Tibial nerve (tissue), 4 donors: ENCODE measurements at regions not wholly inside any gene's neighbourhood (a gene's known extent, or its start where the extent isn't known, plus 50 kb on each side); places are given as distances from the start of the nearest gene placed in this dataset.

Experiments used
- DNase-seq, 2 donors: peaks; one replicate each; pipeline ENCODE4 v3.0.0-alpha.2; 2019; ENCODE audit warnings: low spot score in 2 of 2
- H3K27ac ChIP-seq, 4 donors: fragments of 200-600 bp; sonication (generic) in 3 of 4; one replicate each; pipeline ENCODE4 v1.5.1; 2017 to 2019; ENCODE audit warnings: mild to moderate bottlenecking in 1 of 4
- H3K27me3 ChIP-seq, 2 donors: fragments of 200-600 bp; sonication (generic) in 1 of 2; one replicate each; pipeline versions ENCODE4 v1.5.1 to v1.6.0; 2017 to 2019
- H3K36me3 ChIP-seq, 3 donors: fragments of 200-600 bp; sonication (generic); one replicate each; pipeline ENCODE4 v1.5.1; 2018 to 2019
- H3K4me1 ChIP-seq, 4 donors: fragments of 200-600 bp; sonication (generic) in 3 of 4; one replicate each; pipeline ENCODE4 v1.5.1; 2017 to 2019
- H3K4me3 ChIP-seq, 4 donors: fragments of 200-600 bp; sonication (generic) in 3 of 4; one replicate each; pipeline ENCODE4 v1.5.1; 2017 to 2019; ENCODE audit warnings: mild to moderate bottlenecking in 1 of 4, moderate library complexity in 1 of 4
- H3K9me3 ChIP-seq, 4 donors: fragments of 200-600 bp; sonication (generic) in 3 of 4; one replicate each; pipeline ENCODE4 v1.5.1; 2017 to 2019
- EP300 ChIP-seq, 2 donors: sonication (generic); formaldehyde crosslinking; IDR thresholded peaks; one replicate each; pipeline ENCODE4 v1.6.1; 2017; ENCODE audit warnings: antibody characterized with exemption in 2 of 2, mild to moderate bottlenecking in 1 of 2
- POLR2A ChIP-seq, 2 donors: fragments of 450-650 bp; IDR thresholded peaks; one replicate each; pipeline ENCODE4 v1.6.1; 2017; ENCODE audit warnings: antibody characterized with exemption in 2 of 2, mild to moderate bottlenecking in 2 of 2, moderate library complexity in 2 of 2
- WGBS, 2 donors: methylation state at CpG; one replicate each; pipeline ENCODE4 v1.1.5; 2018; 5-methylcytosine and 5-hydroxymethylcytosine counted together
- TF ChIP-seq, protein P1 (sequence below), 5 experiments: fragments of 200-600 bp in 3 of 5; fragments of 450-650 bp in 2 of 5; sonication (generic) in 3 of 5; IDR thresholded peaks; one replicate each; pipeline ENCODE4 v1.5.1; 2016 to 2019; ENCODE audit warnings: antibody characterized with exemption in 5 of 5, mild to moderate bottlenecking in 3 of 5, moderate library complexity in 2 of 5

DNA sequence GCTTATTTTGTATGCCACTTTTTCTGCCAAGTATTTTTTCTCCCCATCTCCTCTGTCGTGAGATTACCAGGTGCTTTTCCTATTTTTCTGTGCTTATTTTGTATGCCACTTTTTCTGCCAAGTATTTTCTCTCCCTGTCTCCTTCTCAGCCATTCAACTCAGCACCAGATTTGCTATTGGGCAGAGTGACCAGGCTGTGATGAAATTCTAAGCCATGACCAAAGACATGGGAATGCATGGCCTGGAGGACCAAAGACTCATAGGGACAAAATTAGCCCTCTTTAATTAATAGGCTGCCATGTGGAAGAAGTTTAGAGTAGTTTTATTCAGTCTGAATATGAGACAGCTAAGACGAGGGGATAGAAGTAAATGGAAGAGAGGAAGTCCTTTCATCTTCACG, 257.4 kb downstream of the SQOR start:
- DNase-seq, result no peak
- Histone ChIP-seq H3K9me3 (no peaks in the 10 kb centered on the region), H3K4me1 (no peaks in the 10 kb centered on the region), H3K36me3 (no peaks in the 10 kb centered on the region), H3K27ac (peak overlapping the region in 1 of 4 donors; percentile 51), H3K27me3 (no peaks in the 10 kb centered on the region), H3K4me3 (no peak overlapping the region)
- WGBS, 2 donors, result 49 to 52% methylated on average over 3 of the region's 3 CpGs
- TF ChIP-seq, protein P1, sequence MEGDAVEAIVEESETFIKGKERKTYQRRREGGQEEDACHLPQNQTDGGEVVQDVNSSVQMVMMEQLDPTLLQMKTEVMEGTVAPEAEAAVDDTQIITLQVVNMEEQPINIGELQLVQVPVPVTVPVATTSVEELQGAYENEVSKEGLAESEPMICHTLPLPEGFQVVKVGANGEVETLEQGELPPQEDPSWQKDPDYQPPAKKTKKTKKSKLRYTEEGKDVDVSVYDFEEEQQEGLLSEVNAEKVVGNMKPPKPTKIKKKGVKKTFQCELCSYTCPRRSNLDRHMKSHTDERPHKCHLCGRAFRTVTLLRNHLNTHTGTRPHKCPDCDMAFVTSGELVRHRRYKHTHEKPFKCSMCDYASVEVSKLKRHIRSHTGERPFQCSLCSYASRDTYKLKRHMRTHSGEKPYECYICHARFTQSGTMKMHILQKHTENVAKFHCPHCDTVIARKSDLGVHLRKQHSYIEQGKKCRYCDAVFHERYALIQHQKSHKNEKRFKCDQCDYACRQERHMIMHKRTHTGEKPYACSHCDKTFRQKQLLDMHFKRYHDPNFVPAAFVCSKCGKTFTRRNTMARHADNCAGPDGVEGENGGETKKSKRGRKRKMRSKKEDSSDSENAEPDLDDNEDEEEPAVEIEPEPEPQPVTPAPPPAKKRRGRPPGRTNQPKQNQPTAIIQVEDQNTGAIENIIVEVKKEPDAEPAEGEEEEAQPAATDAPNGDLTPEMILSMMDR (IDR thresholded peaks at IDR 0.05), result no peak
- TF ChIP-seq EP300 (IDR thresholded peaks at IDR 0.05), result peak in 1 of 2 donors; percentile 1
- TF ChIP-seq POLR2A (IDR thresholded peaks at IDR 0.05), result no peak

DNA sequence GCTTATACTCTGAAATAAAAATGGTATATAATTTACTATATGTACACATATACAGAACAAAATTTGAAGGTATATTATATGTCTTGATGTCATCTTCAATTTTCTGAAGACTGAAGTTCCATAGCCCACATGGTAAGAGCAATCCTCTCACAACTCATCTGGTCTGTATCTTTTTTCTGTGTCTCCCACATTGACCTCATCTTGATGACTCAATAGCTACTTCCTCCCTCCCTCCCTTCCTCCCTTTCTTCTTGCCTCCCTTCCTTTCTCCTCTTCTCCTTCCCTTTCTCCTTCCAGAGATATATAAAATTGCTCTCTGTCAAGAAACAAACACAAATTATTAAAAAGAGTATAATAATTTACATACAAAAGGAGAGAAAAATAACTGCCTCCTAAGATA, 268.5 kb downstream of the SQOR start:
- TF ChIP-seq POLR2A (IDR thresholded peaks at IDR 0.05) (no peak), EP300 (IDR thresholded peaks at IDR 0.05) (no peak)
- TF ChIP-seq, protein P1 (IDR thresholded peaks at IDR 0.05), result no peak
- Histone ChIP-seq H3K36me3 (no peaks in the 10 kb centered on the region), H3K4me1 (no peaks in the 10 kb centered on the region), H3K27me3 (no peaks in the 10 kb centered on the region), H3K9me3 (peaks cover 0 to 3% (median 0%) of the 10 kb centered on the region in 4 donors), H3K27ac (no peak overlapping the region), H3K4me3 (no peak overlapping the region)
- DNase-seq, result no peak

DNA sequence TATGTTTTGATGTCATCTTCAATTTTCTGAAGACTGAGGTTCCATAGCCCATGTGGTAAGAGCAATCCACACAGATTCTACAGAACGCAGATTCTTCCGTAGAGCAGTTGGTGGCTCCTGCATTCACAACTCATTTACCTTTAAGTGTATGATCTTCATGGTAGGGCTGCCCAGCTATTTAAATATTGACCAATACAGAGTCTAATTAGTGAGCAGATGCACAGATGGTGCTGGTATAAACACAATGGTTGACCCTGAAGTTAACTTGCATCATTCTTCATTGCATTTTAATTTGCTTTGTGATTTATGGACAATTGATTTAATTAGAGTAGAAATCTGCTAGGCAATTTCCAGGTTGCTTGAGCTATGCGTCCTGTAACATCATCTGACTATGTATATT, 269.2 kb downstream of the SQOR start:
- Histone ChIP-seq H3K9me3 (peaks cover 0 to 10% (median under 1%) of the 10 kb centered on the region in 4 donors), H3K4me3 (no peak overlapping the region), H3K27me3 (no peaks in the 10 kb centered on the region), H3K36me3 (no peaks in the 10 kb centered on the region), H3K27ac (no peak overlapping the region), H3K4me1 (no peaks in the 10 kb centered on the region)
- WGBS, 2 donors, result 92 to 94% methylated on average over 3 of the region's 3 CpGs
- DNase-seq, result no peak
- no peak for TF ChIP-seq EP300 (IDR thresholded peaks at IDR 0.05)
- TF ChIP-seq, protein P1 (IDR thresholded peaks at IDR 0.05), result no peak
- no peak for TF ChIP-seq POLR2A (IDR thresholded peaks at IDR 0.05)

DNA sequence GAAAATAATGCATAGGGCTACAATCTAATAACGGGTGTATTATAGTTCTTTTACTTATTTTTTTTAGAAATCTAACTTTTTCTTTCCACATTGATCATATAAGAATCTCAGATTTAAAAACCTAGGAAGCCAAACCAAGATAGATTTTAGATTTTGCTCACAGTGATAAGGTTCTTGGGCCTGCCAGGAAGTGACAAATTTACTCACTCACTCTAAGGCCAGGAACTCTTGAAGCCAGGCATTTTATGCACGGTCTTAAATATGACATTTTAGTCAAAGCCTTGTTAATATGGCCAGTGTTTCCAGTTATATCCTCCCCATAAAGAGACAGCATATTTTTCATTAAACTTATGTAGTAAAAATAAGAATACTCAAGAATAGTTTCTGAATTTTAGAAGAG, 271.4 kb downstream of the SQOR start:
- no peak for DNase-seq
- Histone ChIP-seq H3K4me1 (no peaks in the 10 kb centered on the region), H3K27me3 (no peaks in the 10 kb centered on the region), H3K36me3 (no peaks in the 10 kb centered on the region), H3K27ac (no peak overlapping the region), H3K9me3 (peaks cover 0 to 13% (median 2%) of the 10 kb centered on the region in 4 donors), H3K4me3 (no peak overlapping the region)
- TF ChIP-seq EP300 (IDR thresholded peaks at IDR 0.05), result no peak
- 50 to 56% methylated on average over 2 of the region's 2 CpGs for WGBS, 2 donors

DNA sequence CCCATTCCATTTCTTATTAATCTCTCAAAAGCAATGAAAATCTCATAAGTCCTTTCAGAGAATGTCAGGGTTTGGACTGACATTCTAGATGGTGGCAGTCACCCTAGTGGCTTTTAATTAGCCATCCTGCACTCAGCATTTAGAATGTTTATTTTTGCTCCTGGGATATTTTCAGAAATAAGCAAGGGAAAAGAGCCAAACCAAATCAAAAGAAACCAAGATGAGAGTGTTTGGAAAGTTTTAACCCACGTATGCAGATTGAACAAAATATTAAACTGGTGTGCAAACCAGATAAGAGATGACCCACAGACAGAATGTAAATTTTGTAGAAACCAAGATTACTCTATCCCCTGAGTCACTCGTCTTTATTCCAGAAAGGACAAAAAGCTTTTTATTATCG, 275.8 kb downstream of the SQOR start:
- Histone ChIP-seq H3K4me3 (no peak overlapping the region), H3K27ac (no peak overlapping the region), H3K27me3 (no peaks in the 10 kb centered on the region), H3K36me3 (no peaks in the 10 kb centered on the region), H3K4me1 (no peaks in the 10 kb centered on the region), H3K9me3 (peaks cover 0 to 13% (median 2%) of the 10 kb centered on the region in 4 donors)
- WGBS, 2 donors, result 54 to 59% methylated on average over 3 of the region's 3 CpGs
- TF ChIP-seq POLR2A (IDR thresholded peaks at IDR 0.05) (no peak), EP300 (IDR thresholded peaks at IDR 0.05) (no peak)
- TF ChIP-seq, protein P1 (IDR thresholded peaks at IDR 0.05), result no peak
- no peak for DNase-seq

DNA sequence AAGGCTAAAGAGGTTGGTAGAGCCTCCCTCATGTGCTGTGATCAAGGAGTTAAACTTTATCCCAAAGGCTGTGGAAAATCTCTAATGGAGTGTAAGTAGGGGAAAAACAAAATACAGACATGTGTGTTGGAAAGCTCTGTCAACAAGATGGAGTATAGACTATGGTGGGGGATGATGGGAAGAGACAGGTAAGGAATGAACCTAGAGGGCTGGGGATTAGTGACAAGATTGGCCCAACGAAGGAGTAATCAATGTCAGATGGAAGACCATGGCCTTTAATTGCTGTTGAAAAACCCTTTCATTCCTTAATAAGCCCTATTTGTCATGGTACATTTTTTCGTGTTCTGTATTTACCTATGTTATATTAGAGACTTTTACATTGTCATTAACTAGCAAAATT, 278.6 kb downstream of the SQOR start:
- peaks cover 0 to 9% (median 2%) of the 10 kb centered on the region in 4 donors for H3K9me3 ChIP-seq
- no peak overlapping the region for H3K27ac ChIP-seq
- no peaks in the 10 kb centered on the region for H3K27me3 ChIP-seq
- TF ChIP-seq POLR2A (IDR thresholded peaks at IDR 0.05), result no peak
- TF ChIP-seq, protein P1 (IDR thresholded peaks at IDR 0.05), result no peak
- TF ChIP-seq EP300 (IDR thresholded peaks at IDR 0.05), result no peak
- DNase-seq, result no peak
- no peaks in the 10 kb centered on the region for H3K36me3 ChIP-seq
- no peak overlapping the region for H3K4me3 ChIP-seq
- WGBS, 2 donors, result 69 to 71% methylated on average over 2 of the region's 2 CpGs
- H3K4me1 ChIP-seq, result no peaks in the 10 kb centered on the region
